ENCODE measurements at regions not wholly inside any gene's neighbourhood (a gene's known extent, or its start where the extent isn't known, plus 50 kb on each side); places are given as distances from the start of the nearest gene placed in this dataset.

- no peak for TF ChIP-seq CTCF (IDR thresholded peaks at IDR 0.05)
- TF ChIP-seq POLR2AphosphoS5 (IDR thresholded peaks at IDR 0.05): no peak
- TF ChIP-seq EP300 (IDR thresholded peaks at IDR 0.05): no peak
- TF ChIP-seq POLR2A (IDR thresholded peaks at IDR 0.05): no peak
These were observed 1250.4 kb downstream of the PCDH18 start for GRCh38 chr4:136281889-136282288.
